ENCODE measurements at regions not wholly inside any gene's neighbourhood (a gene's known extent, or its start where the extent isn't known, plus 50 kb on each side); places are given as distances from the start of the nearest gene placed in this dataset.
A peak's percentile ranks its signal among the peaks of the same experiment; 100 is the strongest.

DNA sequence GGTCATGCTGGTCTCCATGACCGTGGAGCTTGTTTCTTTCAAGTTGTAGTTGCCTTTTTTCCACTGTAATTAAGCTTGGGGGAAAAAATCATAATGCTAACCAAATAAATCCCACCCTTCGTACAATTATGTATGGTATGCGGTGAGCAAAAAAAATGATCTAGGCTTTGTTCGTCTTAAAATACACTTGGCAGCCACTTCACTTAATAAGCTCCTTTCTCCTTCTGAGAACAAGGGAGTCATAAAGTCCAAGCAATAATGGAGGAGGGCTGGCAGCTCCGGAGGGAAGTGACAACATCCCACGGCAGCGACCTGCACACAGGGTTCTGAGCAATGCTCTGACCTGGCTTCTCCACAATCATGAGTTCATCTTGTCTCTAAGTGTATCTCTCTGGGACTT lies 91.2 kb upstream of the KLHL29 start:
- FAIRE-seq (no peak), DNase-seq (ENCODE audit: low read depth in 1 of 2, low spot score in 1 of 2) (no peak), ATAC-seq (no peak)
- Histone ChIP-seq H3K4me2 (no peak overlapping the region), H3K27ac (no peak overlapping the region), H3K4me1 (no peaks in the 10 kb centered on the region), H3K4me3 (no peak overlapping the region), H3K9me3 (no peaks in the 10 kb centered on the region)
- 43% methylated on average over 7 of the region's 7 CpGs for WGBS (ENCODE audit: missing lambda C conversion rate)
- CTCF ChIA-PET, result interaction anchor here (0.9 to 1.4 kb wide), 3 partner anchors 11 to 36 kb away, joined by 3 read pairs; no protein-coding TSS in a partner anchor
- TF ChIP-seq RNF2 (IDR thresholded peaks at IDR 0.05; ENCODE audit: borderline replicate concordance, low read depth), result no peak
- no peak for TF ChIP-seq ZFP36 (IDR thresholded peaks at IDR 0.05; ENCODE audit: borderline replicate concordance, partially characterized antibody)
- TF ChIP-seq, protein P1, sequence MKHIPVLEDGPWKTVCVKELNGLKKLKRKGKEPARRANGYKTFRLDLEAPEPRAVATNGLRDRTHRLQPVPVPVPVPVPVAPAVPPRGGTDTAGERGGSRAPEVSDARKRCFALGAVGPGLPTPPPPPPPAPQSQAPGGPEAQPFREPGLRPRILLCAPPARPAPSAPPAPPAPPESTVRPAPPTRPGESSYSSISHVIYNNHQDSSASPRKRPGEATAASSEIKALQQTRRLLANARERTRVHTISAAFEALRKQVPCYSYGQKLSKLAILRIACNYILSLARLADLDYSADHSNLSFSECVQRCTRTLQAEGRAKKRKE (CRISPR knock-in tag; IDR thresholded peaks at IDR 0.05; ENCODE audit: low read depth), result no peak
- TF ChIP-seq RCOR1 (IDR thresholded peaks at IDR 0.05; ENCODE audit: low read depth, low read length), result no peak
- no peak for TF ChIP-seq MAZ (IDR thresholded peaks at IDR 0.05; ENCODE audit: borderline replicate concordance, low read depth, low read length)
- POLR2A ChIA-PET, result no interaction called here

DNA sequence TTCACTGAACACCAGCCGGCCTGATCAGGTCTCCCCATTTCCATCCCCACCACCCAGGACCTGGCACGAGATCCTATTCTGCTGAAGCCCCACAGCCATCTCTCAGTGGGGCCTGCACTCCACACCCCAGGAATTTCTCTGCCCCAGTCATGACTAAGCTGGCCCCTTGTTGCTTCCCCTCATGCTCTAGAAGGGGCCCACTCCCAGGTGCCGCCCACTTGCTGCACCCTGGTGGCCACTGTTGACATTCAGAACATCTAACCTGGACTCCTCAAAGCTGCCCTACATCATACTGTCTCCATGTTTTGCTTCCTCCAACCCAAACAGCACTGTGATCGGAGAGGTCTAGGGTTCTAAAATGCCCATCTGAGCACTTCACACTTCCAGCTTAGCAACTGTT lies 90.7 kb upstream of the KLHL29 start:
- Histone ChIP-seq H3K4me2 (no peak overlapping the region), H3K27ac (no peak overlapping the region), H3K9me3 (no peaks in the 10 kb centered on the region), H3K4me1 (no peaks in the 10 kb centered on the region), H3K4me3 (no peak overlapping the region)
- POLR2A ChIA-PET, result no interaction called here
- TF ChIP-seq, protein P2, sequence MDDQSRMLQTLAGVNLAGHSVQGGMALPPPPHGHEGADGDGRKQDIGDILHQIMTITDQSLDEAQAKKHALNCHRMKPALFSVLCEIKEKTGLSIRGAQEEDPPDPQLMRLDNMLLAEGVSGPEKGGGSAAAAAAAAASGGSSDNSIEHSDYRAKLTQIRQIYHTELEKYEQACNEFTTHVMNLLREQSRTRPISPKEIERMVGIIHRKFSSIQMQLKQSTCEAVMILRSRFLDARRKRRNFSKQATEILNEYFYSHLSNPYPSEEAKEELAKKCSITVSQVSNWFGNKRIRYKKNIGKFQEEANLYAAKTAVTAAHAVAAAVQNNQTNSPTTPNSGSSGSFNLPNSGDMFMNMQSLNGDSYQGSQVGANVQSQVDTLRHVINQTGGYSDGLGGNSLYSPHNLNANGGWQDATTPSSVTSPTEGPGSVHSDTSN (IDR thresholded peaks at IDR 0.05), result no peak
- TF ChIP-seq PHF8 (IDR thresholded peaks at IDR 0.05; ENCODE audit: borderline replicate concordance, low read depth) (no peak), JUN (IDR thresholded peaks at IDR 0.05) (no peak), CBX8 (IDR thresholded peaks at IDR 0.05) (no peak), RAD21 (conservative IDR thresholded peaks at IDR 0.05 in 1 of 2, IDR thresholded peaks at IDR 0.05 in 1 of 2) (peak in 1 of 2 experiments; percentile 17; a peak in 1 of 5 replicates), POLR2A (IDR thresholded peaks at IDR 0.05; ENCODE audit: low read length) (no peak)
- no peak for DNase-seq (ENCODE audit: low read depth in 1 of 2, low spot score in 1 of 2)
- CTCF ChIA-PET, result interaction anchor here (0.6 to 1.4 kb wide), 3 partner anchors 10 to 22 kb away, joined by 3 read pairs; no protein-coding TSS in a partner anchor
- FAIRE-seq, result no peak
- peak in 1 of 2 experiments; percentile 62; a peak in 2 of 6 replicates for ATAC-seq
- WGBS (ENCODE audit: missing lambda C conversion rate), result 48% methylated on average over 4 of the region's 4 CpGs

DNA sequence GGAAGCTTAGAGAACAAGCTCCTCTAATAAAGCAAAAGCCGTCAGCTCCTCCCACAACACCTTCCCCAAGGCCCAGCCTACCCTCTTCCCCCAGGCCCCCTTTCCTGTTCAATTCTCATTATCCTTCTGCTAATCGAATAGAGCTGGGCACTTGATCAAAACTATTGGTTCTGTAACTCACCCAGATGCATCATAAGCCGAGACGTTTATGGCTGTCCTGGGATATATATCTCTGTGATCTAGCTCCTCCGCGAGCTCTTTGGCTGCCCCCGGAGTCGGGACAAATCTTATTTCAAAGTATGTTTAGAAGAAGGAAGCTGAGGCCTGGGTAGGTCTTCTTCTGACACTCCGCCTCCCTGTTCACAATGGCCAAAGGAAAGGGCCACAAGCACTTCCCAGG lies 88.3 kb upstream of the KLHL29 start:
- DNase-seq (ENCODE audit: low read depth in 1 of 2, low spot score in 1 of 2) (no peak), FAIRE-seq (no peak), ATAC-seq (no peak)
- Histone ChIP-seq H3K27ac (no peak overlapping the region), H3K4me1 (no peaks in the 10 kb centered on the region), H3K4me3 (no peak overlapping the region), H3K4me2 (no peak overlapping the region), H3K9me3 (no peaks in the 10 kb centered on the region)
- ChIA-PET CTCF (interaction anchor here (1.1 kb wide), 1 partner anchor 8 kb away, joined by 3 read pairs; no protein-coding TSS in a partner anchor), POLR2A (no interaction called here)
- TF ChIP-seq, protein P3, sequence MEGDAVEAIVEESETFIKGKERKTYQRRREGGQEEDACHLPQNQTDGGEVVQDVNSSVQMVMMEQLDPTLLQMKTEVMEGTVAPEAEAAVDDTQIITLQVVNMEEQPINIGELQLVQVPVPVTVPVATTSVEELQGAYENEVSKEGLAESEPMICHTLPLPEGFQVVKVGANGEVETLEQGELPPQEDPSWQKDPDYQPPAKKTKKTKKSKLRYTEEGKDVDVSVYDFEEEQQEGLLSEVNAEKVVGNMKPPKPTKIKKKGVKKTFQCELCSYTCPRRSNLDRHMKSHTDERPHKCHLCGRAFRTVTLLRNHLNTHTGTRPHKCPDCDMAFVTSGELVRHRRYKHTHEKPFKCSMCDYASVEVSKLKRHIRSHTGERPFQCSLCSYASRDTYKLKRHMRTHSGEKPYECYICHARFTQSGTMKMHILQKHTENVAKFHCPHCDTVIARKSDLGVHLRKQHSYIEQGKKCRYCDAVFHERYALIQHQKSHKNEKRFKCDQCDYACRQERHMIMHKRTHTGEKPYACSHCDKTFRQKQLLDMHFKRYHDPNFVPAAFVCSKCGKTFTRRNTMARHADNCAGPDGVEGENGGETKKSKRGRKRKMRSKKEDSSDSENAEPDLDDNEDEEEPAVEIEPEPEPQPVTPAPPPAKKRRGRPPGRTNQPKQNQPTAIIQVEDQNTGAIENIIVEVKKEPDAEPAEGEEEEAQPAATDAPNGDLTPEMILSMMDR (IDR thresholded peaks at IDR 0.05), result no peak
- no peak for TF ChIP-seq ESRRA (IDR thresholded peaks at IDR 0.05; ENCODE audit: borderline replicate concordance, low read length)
- no peak for TF ChIP-seq BHLHE40 (IDR thresholded peaks at IDR 0.05; ENCODE audit: low read depth, low read length)
- TF ChIP-seq CBX2 (IDR thresholded peaks at IDR 0.05; ENCODE audit: borderline replicate concordance, low read depth), result no peak
- TF ChIP-seq CEBPB (IDR thresholded peaks at IDR 0.05), result no peak
- TF ChIP-seq, protein P4, sequence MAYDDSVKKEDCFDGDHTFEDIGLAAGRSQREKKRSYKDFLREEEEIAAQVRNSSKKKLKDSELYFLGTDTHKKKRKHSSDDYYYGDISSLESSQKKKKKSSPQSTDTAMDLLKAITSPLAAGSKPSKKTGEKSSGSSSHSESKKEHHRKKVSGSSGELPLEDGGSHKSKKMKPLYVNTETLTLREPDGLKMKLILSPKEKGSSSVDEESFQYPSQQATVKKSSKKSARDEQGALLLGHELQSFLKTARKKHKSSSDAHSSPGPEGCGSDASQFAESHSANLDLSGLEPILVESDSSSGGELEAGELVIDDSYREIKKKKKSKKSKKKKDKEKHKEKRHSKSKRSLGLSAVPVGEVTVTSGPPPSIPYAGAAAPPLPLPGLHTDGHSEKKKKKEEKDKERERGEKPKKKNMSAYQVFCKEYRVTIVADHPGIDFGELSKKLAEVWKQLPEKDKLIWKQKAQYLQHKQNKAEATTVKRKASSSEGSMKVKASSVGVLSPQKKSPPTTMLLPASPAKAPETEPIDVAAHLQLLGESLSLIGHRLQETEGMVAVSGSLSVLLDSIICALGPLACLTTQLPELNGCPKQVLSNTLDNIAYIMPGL (CRISPR knock-in tag; IDR thresholded peaks at IDR 0.05; ENCODE audit: borderline replicate concordance), result no peak
- no peak for TF ChIP-seq SMC3 (IDR thresholded peaks at IDR 0.05)
- TF ChIP-seq EP300 (IDR thresholded peaks at IDR 0.05), result no peak
- no peak for TF ChIP-seq HOXB13 (CRISPR knock-in tag; IDR thresholded peaks at IDR 0.05; ENCODE audit: low read depth)
- TF ChIP-seq MYC (IDR thresholded peaks at IDR 0.05; ENCODE audit: borderline replicate concordance, low read length), result no peak
- no peak for TF ChIP-seq TP53 (CRISPR knock-in tag; IDR thresholded peaks at IDR 0.05)
- TF ChIP-seq SREBF2 (IDR thresholded peaks at IDR 0.05), result no peak
- TF ChIP-seq MAFK (IDR thresholded peaks at IDR 0.05; ENCODE audit: partially characterized antibody), result no peak
- TF ChIP-seq CHD2 (IDR thresholded peaks at IDR 0.05; ENCODE audit: low read length, partially characterized antibody), result no peak
- TF ChIP-seq, protein P5, sequence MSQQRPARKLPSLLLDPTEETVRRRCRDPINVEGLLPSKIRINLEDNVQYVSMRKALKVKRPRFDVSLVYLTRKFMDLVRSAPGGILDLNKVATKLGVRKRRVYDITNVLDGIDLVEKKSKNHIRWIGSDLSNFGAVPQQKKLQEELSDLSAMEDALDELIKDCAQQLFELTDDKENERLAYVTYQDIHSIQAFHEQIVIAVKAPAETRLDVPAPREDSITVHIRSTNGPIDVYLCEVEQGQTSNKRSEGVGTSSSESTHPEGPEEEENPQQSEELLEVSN (IDR thresholded peaks at IDR 0.05; ENCODE audit: borderline replicate concordance, low read depth), result no peak
- WGBS (ENCODE audit: missing lambda C conversion rate), result 63% methylated on average over 9 of the region's 9 CpGs
